GM21423 (cell line): ENCODE measurements at regions not wholly inside any gene's neighbourhood (a gene's known extent, or its start where the extent isn't known, plus 50 kb on each side); places are given as distances from the start of the nearest gene placed in this dataset.

Experiments
- ATAC-seq: cut with Tn5 transposase; IDR thresholded peaks from one replicate; pipeline ENCODE4 v1.9.1; 2021; ENCODE audit warnings: mild to moderate bottlenecking, moderate library complexity; ENCODE audit not compliant: unreplicated experiment

- ATAC-seq = no peak
Measured at GRCh38 chr15:87209891-87210689, 1046.4 kb downstream of the NTRK3 start.

- ATAC-seq = no peak
Measured at GRCh38 chr15:87207990-87208580, 1048.5 kb downstream of the NTRK3 start.

- no peak for ATAC-seq
Measured at GRCh38 chr15:87207251-87207650, 1049.3 kb downstream of the NTRK3 start.

GRCh38 chr15:87201986-87202385 lies 1054.6 kb downstream of the NTRK3 start:
- no peak for ATAC-seq

GRCh38 chr15:87200149-87200548 lies 1056.4 kb downstream of the NTRK3 start:
- no peak for ATAC-seq

GRCh38 chr15:87197981-87198380 lies 1058.6 kb downstream of the NTRK3 start:
- no peak for ATAC-seq

GRCh38 chr15:87196498-87196897 lies 1060.0 kb downstream of the NTRK3 start:
- no peak for ATAC-seq

- ATAC-seq = no peak
Measured at GRCh38 chr15:87193481-87193880, 1063.1 kb downstream of the NTRK3 start.

GRCh38 chr15:87167706-87168105 lies 1088.0 kb downstream of the AGBL1 start:
- ATAC-seq = no peak

GRCh38 chr15:87167055-87167454 lies 1087.4 kb downstream of the AGBL1 start:
- no peak for ATAC-seq

GRCh38 chr15:87155771-87156170 lies 1076.1 kb downstream of the AGBL1 start:
- ATAC-seq = no peak

- no peak for ATAC-seq
Measured at GRCh38 chr15:87154761-87155160, 1075.1 kb downstream of the AGBL1 start.

GRCh38 chr15:87151202-87151748 lies 1071.6 kb downstream of the AGBL1 start:
- no peak for ATAC-seq

- no peak for ATAC-seq
Measured at GRCh38 chr15:87145696-87146095, 1066.0 kb downstream of the AGBL1 start.

GRCh38 chr15:87144775-87145174 lies 1065.1 kb downstream of the AGBL1 start:
- no peak for ATAC-seq

GRCh38 chr15:87142096-87142495 lies 1062.4 kb downstream of the AGBL1 start:
- ATAC-seq = no peak

GRCh38 chr15:87135109-87135508 lies 1055.4 kb downstream of the AGBL1 start:
- ATAC-seq = no peak

- ATAC-seq = no peak
Measured at GRCh38 chr15:87133704-87134103, 1054.0 kb downstream of the AGBL1 start.

- ATAC-seq = no peak
Measured at GRCh38 chr15:87131067-87131466, 1051.4 kb downstream of the AGBL1 start.

GRCh38 chr15:87129916-87130315 lies 1050.2 kb downstream of the AGBL1 start:
- no peak for ATAC-seq

GRCh38 chr15:87123676-87124382 lies 1044.2 kb downstream of the AGBL1 start:
- ATAC-seq = no peak

GRCh38 chr15:87121336-87121735 lies 1041.7 kb downstream of the AGBL1 start:
- ATAC-seq = no peak
